H1 (cell line): ENCODE measurements at regions not wholly inside any gene's neighbourhood (a gene's known extent, or its start where the extent isn't known, plus 50 kb on each side); places are given as distances from the start of the nearest gene placed in this dataset.

Experiments used
- CTCF ChIA-PET: fragments of 300-600 bp; sonication (Branson Sonifier 250); formaldehyde crosslinking; loops from one replicate; lab custom pipeline; 2021; ENCODE audit not compliant: partially characterized antibody; lab: Charles Lee
- POLR2A ChIA-PET: fragments of 300-600 bp; sonication (Branson Sonifier 250); formaldehyde crosslinking; loops from one replicate; lab custom pipeline; 2021; ENCODE audit warnings: inconsistent platforms; ENCODE audit not compliant: partially characterized antibody; lab: Charles Lee
- DNase-seq, 2 experiments: peaks; one replicate each; pipeline versions ENCODE4 v3.0.0 to v3.0.0-alpha.2; 2010 to 2022; ENCODE audit warnings: low spot score in 2 of 2, low read depth in 1 of 2, mixed read lengths in 1 of 2
- FAIRE-seq: peaks from 2 replicates; lab custom pipeline; 2011; peaks lifted over from hg19 to GRCh38; lab: Jason Lieb, UNC
- H2AFZ ChIP-seq: 2 replicates; pipeline ENCODE4 v1.8.1; 2012; ENCODE audit warnings: low read length, inconsistent platforms
- H2AK5ac ChIP-seq: 2 replicates; pipeline ENCODE4 v1.6.1; 2013; ENCODE audit warnings: low read depth, low read length
- H2BK120ac ChIP-seq: replicated peaks from 2 replicates; pipeline ENCODE3; 2013; ENCODE audit warnings: low read depth, low read length, inconsistent platforms
- H2BK12ac ChIP-seq: 2 replicates; pipeline ENCODE4 v1.6.1; 2013; ENCODE audit warnings: low read depth, low read length
- H2BK15ac ChIP-seq: 2 replicates; pipeline ENCODE4 v1.6.1; 2013; ENCODE audit warnings: low read length
- H2BK20ac ChIP-seq: 2 replicates; pipeline ENCODE4 v1.6.1; 2013; ENCODE audit warnings: low read length
- H2BK5ac ChIP-seq: 2 replicates; pipeline ENCODE4 v1.6.1; 2013; ENCODE audit warnings: low read depth, low read length
- H3K14ac ChIP-seq: 2 replicates; pipeline ENCODE4 v1.6.1; 2013; ENCODE audit warnings: inconsistent platforms; ENCODE audit not compliant: insufficient read length
- H3K18ac ChIP-seq: 2 replicates; pipeline ENCODE4 v1.6.1; 2013; ENCODE audit warnings: low read length; ENCODE audit errors: extremely low read depth
- H3K23ac ChIP-seq: 2 replicates; pipeline ENCODE4 v1.6.1; 2013; ENCODE audit warnings: inconsistent platforms; ENCODE audit not compliant: insufficient read length
- H3K23me2 ChIP-seq: 2 replicates; pipeline ENCODE4 v1.6.1; 2013; ENCODE audit warnings: low read depth, low read length
- H3K27ac ChIP-seq: 2 replicates; pipeline ENCODE4 v1.6.1; 2011; ENCODE audit warnings: low read depth, low read length, inconsistent platforms
- H3K27me3 ChIP-seq, 4 experiments: replicated peaks in 1 of 4; 1 replicate in 1 of 4; 2 replicates in 3 of 4; pipeline versions ENCODE4 v1.6.1 to v1.8.1; 2011 to 2013; ENCODE audit warnings: low read length in 3 of 4, mild to moderate bottlenecking in 3 of 4, inconsistent platforms in 2 of 4, mixed read lengths in 2 of 4, moderate library complexity in 1 of 4; ENCODE audit not compliant: control insufficient read depth in 3 of 4, insufficient read depth in 3 of 4; ENCODE audit errors: extremely low read depth in 1 of 4
- H3K36me3 ChIP-seq, 4 experiments: 2 replicates each; pipeline versions ENCODE4 v1.6.1 to v1.8.1; 2011 to 2013; ENCODE audit warnings: mild to moderate bottlenecking in 4 of 4, low read length in 3 of 4, moderate library complexity in 2 of 4, control low read depth in 1 of 4, inconsistent platforms in 1 of 4; ENCODE audit not compliant: insufficient read depth in 4 of 4, control insufficient read depth in 2 of 4
- H3K4ac ChIP-seq: replicated peaks from 2 replicates; pipeline ENCODE3; 2013; ENCODE audit warnings: low read length, low read depth, mixed read lengths, inconsistent platforms; ENCODE audit not compliant: insufficient read length
- H3K4me1 ChIP-seq, 4 experiments: replicated peaks in 1 of 4; 1 replicate in 1 of 4; 2 replicates in 3 of 4; pipeline versions ENCODE4 v1.6.1 to v1.8.1; 2011 to 2013; ENCODE audit warnings: low read length in 3 of 4, inconsistent platforms in 2 of 4, mixed read lengths in 1 of 4; ENCODE audit not compliant: insufficient read depth in 4 of 4, control insufficient read depth in 3 of 4
- H3K4me2 ChIP-seq, 2 experiments: 2 replicates each; pipeline versions ENCODE4 v1.6.1 to v1.8.1; 2011 to 2013; ENCODE audit warnings: low read depth in 2 of 2, low read length in 2 of 2, control low read depth in 1 of 2, inconsistent platforms in 1 of 2, mild to moderate bottlenecking in 1 of 2; ENCODE audit not compliant: insufficient read depth in 1 of 2
- H3K4me3 ChIP-seq, 4 experiments: fragments of 200-600, 300-600 bp in 1 of 4; sonication (generic), shearing (Covaris generic), sonication (Bioruptor Twin) in 1 of 4; 2 replicates each; pipeline versions ENCODE4 v1.5.1 to v1.8.1; 2011 to 2016; ENCODE audit warnings: low read length in 4 of 4, low read depth in 3 of 4, control low read depth in 2 of 4, inconsistent platforms in 2 of 4, mild to moderate bottlenecking in 2 of 4, mixed read lengths in 1 of 4, moderate library complexity in 1 of 4; ENCODE audit not compliant: insufficient read depth in 2 of 4; ENCODE audit errors: extremely low read depth in 1 of 4
- H3K56ac ChIP-seq: replicated peaks from 2 replicates; pipeline ENCODE3; 2013; ENCODE audit warnings: low read depth, mild to moderate bottlenecking, mixed read lengths, low read length, inconsistent platforms; ENCODE audit not compliant: insufficient read length
- H3K79me1 ChIP-seq: 2 replicates; pipeline ENCODE4 v1.6.1; 2013; ENCODE audit warnings: low read depth, low read length, control low read depth
- H3K79me2 ChIP-seq, 2 experiments: 2 replicates each; pipeline versions ENCODE4 v1.6.1 to v1.8.1; 2012 to 2013; ENCODE audit warnings: low read length in 2 of 2, mild to moderate bottlenecking in 2 of 2, inconsistent platforms in 1 of 2; ENCODE audit not compliant: insufficient read depth in 2 of 2, control insufficient read depth in 1 of 2
- H3K9ac ChIP-seq, 4 experiments: replicated peaks in 1 of 4; 1 replicate in 1 of 4; 2 replicates in 3 of 4; pipeline versions ENCODE4 v1.6.1 to v1.8.1; 2011 to 2013; ENCODE audit warnings: low read depth in 3 of 4, low read length in 3 of 4, control low read depth in 2 of 4, mild to moderate bottlenecking in 2 of 4, moderate library complexity in 2 of 4, inconsistent platforms in 1 of 4; ENCODE audit errors: extremely low read depth in 1 of 4
- H3K9me3 ChIP-seq, 2 experiments: 2 replicates each; pipeline versions ENCODE4 v1.6.1 to v1.8.1; 2012 to 2013; ENCODE audit warnings: mild to moderate bottlenecking in 2 of 2, moderate library complexity in 2 of 2, control low read depth in 1 of 2, inconsistent platforms in 1 of 2, low read depth in 1 of 2, low read length in 1 of 2, mixed read lengths in 1 of 2; ENCODE audit not compliant: insufficient read depth in 2 of 2
- H4K20me1 ChIP-seq, 2 experiments: replicated peaks in 1 of 2; 2 replicates each; pipeline versions ENCODE3 to v1.8.1; 2011 to 2013; ENCODE audit warnings: inconsistent platforms in 2 of 2, low read length in 2 of 2, mild to moderate bottlenecking in 1 of 2; ENCODE audit not compliant: insufficient read depth in 2 of 2, control insufficient read depth in 1 of 2
- H4K5ac ChIP-seq: 2 replicates; pipeline ENCODE4 v1.6.1; 2013; ENCODE audit warnings: low read length, low read depth, mixed read lengths, inconsistent platforms; ENCODE audit not compliant: insufficient read length
- H4K8ac ChIP-seq: 2 replicates; pipeline ENCODE4 v1.8.0; 2013; ENCODE audit warnings: mild to moderate bottlenecking, moderate library complexity, low read length, inconsistent platforms; ENCODE audit not compliant: insufficient read depth; ENCODE audit errors: extremely low read depth
- H4K91ac ChIP-seq: replicated peaks from 2 replicates; pipeline ENCODE3; 2013; ENCODE audit warnings: low read length, mixed read lengths, inconsistent platforms; ENCODE audit not compliant: insufficient read length
- CHD1 ChIP-seq: IDR thresholded peaks from 2 replicates; pipeline ENCODE4 v1.6.1; 2012; ENCODE audit warnings: low read depth, low read length, improper control_type of control experiment
- KDM4A ChIP-seq: IDR thresholded peaks from one replicate; pipeline ENCODE4 v1.7.1; 2012; ENCODE audit warnings: low read depth, mild to moderate bottlenecking, moderate library complexity, low read length, inconsistent platforms; ENCODE audit not compliant: severe bottlenecking
- SIRT6 ChIP-seq: IDR thresholded peaks from one replicate; pipeline ENCODE4 v1.7.1; 2012; ENCODE audit warnings: low read length, inconsistent platforms
- SIX5 ChIP-seq: IDR thresholded peaks from 2 replicates; pipeline ENCODE4 v1.6.1; 2011; ENCODE audit warnings: mild to moderate bottlenecking, low read depth, low read length
- SUZ12 ChIP-seq: fragments of 200-600 bp; sonication (generic); IDR thresholded peaks from 2 replicates; pipeline ENCODE4 v1.6.1; 2012; ENCODE audit warnings: mild to moderate bottlenecking, inconsistent platforms, low read length, moderate library complexity, mixed read lengths
- TCF12 ChIP-seq: IDR thresholded peaks from 2 replicates; pipeline ENCODE4 v1.6.1; 2011; ENCODE audit warnings: low read depth, mild to moderate bottlenecking, low read length
- WGBS, 2 experiments: shearing (Covaris generic) in 1 of 2; methylation state at CpG; one replicate each; pipeline versions ENCODE4 v1.1.6 to v1.1.7; 2013 to 2015; ENCODE audit warnings: low lambda C conversion rate in 2 of 2, mixed read lengths in 2 of 2, inconsistent platforms in 1 of 2, low coverage in 1 of 2, missing lambda C conversion rate in 1 of 2; ENCODE audit not compliant: insufficient replicate concordance in 2 of 2, insufficient coverage in 1 of 2, insufficient read length in 1 of 2; ENCODE audit errors: extremely low coverage in 1 of 2, missing lambda C conversion rate in 1 of 2; 5-methylcytosine and 5-hydroxymethylcytosine counted together
- TF ChIP-seq, protein P1 (sequence below): IDR thresholded peaks from 2 replicates; pipeline ENCODE4 v1.6.1; 2012; ENCODE audit warnings: inconsistent platforms
- TF ChIP-seq, protein P2 (sequence below): IDR thresholded peaks from 2 replicates; pipeline ENCODE4 v1.6.1; 2011; ENCODE audit warnings: low read length, improper control_type of control experiment

DNA sequence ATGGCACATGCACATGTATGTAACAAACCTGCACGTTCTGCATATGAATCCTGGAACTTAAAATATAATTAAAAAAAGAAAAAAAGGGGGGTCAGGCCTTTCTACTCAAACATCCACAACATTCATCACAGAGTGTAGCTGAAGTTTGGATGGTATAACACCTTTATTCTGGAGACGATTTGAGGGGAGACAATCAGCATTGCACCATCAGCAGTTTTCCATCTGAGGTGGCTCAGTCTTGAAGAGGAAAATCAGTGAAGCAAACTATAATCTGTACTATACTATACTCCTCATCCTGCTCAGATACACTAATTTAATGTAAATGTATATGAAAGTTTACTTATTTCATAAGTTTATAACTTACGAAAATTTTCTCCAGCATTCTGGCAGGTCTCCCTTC lies 969.7 kb downstream of the SLITRK1 start:
- FAIRE-seq = no peak

More for the DNA sequence above, 969.7 kb downstream of the SLITRK1 start:
- Histone ChIP-seq H3K4me3 (no peak overlapping the region), H3K79me1 (no peaks in the 10 kb centered on the region), H3K18ac (no peak overlapping the region), H3K23ac (no peak overlapping the region), H3K14ac (no peak overlapping the region), H3K56ac (no peak overlapping the region), H2AFZ (no peak overlapping the region), H3K36me3 (no peaks in the 10 kb centered on the region), H2BK12ac (no peak overlapping the region), H2AK5ac (no peak overlapping the region), H4K20me1 (no peaks in the 10 kb centered on the region), H4K5ac (no peak overlapping the region), H3K4ac (no peak overlapping the region), H3K79me2 (no peaks in the 10 kb centered on the region), H2BK15ac (no peak overlapping the region), H3K23me2 (no peaks in the 10 kb centered on the region), H3K9ac (no peak overlapping the region), H2BK20ac (no peak overlapping the region), H3K27me3 (no peaks in the 10 kb centered on the region), H3K4me2 (no peak overlapping the region), H2BK120ac (no peak overlapping the region), H3K4me1 (no peaks in the 10 kb centered on the region), H3K27ac (no peak overlapping the region), H2BK5ac (no peak overlapping the region), H4K8ac (no peak overlapping the region), H4K91ac (no peak overlapping the region), H3K9me3 (no peaks in the 10 kb centered on the region)
- ChIA-PET CTCF (no interaction called here), POLR2A (no interaction called here)
- WGBS, 2 experiments = 85% methylated on average over 3 of the region's 3 CpGs; no CpG with 5 or more reads in 1 of the 2 experiments
- TF ChIP-seq, protein P1, sequence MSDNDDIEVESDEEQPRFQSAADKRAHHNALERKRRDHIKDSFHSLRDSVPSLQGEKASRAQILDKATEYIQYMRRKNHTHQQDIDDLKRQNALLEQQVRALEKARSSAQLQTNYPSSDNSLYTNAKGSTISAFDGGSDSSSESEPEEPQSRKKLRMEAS = no peak
- TF ChIP-seq CHD1 (no peak), SIX5 (no peak), SIRT6 (no peak), SUZ12 (no peak), KDM4A (no peak), TCF12 (no peak)
- TF ChIP-seq, protein P2, sequence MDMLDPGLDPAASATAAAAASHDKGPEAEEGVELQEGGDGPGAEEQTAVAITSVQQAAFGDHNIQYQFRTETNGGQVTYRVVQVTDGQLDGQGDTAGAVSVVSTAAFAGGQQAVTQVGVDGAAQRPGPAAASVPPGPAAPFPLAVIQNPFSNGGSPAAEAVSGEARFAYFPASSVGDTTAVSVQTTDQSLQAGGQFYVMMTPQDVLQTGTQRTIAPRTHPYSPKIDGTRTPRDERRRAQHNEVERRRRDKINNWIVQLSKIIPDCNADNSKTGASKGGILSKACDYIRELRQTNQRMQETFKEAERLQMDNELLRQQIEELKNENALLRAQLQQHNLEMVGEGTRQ = no peak
- no peak for DNase-seq
